ENCODE measurements at regions not wholly inside any gene's neighbourhood (a gene's known extent, or its start where the extent isn't known, plus 50 kb on each side); places are given as distances from the start of the nearest gene placed in this dataset.

GRCh38 chr18:22108674-22109073 lies 60.7 kb upstream of the GATA6 start:
- Histone ChIP-seq H3K27me3 (ENCODE audit: insufficient read depth, low read length) (no peaks in the 10 kb centered on the region), H3K4me1 (ENCODE audit: control insufficient read depth in 1 of 2, insufficient read depth in 2 of 2, low read length in 2 of 2) (peaks cover 5 to 20% of the 10 kb centered on the region in 2 experiments; a peak in 3 of 4 replicates), H3K4me3 (replicated peaks in 1 of 2; ENCODE audit: low read depth in 1 of 2, low read length in 2 of 2) (no peak overlapping the region), H3K79me2 (ENCODE audit: insufficient read depth, low read length) (no peaks in the 10 kb centered on the region), H3K27ac (ENCODE audit: low read depth, low read length) (no peak overlapping the region), H3K9me2 (ENCODE audit: insufficient read depth) (no peaks in the 10 kb centered on the region), H3K36me3 (ENCODE audit: control insufficient read depth in 1 of 2, insufficient read depth in 2 of 2, low read length in 2 of 2) (no peaks in the 10 kb centered on the region), H2AFZ (ENCODE audit: low read depth, low read length, poor library complexity, severe bottlenecking) (no peak overlapping the region), H4K20me1 (ENCODE audit: insufficient read depth) (no peaks in the 10 kb centered on the region), H3K9ac (ENCODE audit: low read length) (no peak overlapping the region), H3K9me3 (ENCODE audit: control insufficient read depth in 1 of 2, insufficient read depth in 1 of 2, low read depth in 1 of 2, low read length in 2 of 2) (no peaks in the 10 kb centered on the region), H3K4me2 (ENCODE audit: low read length) (no peak overlapping the region)
- ChIA-PET RAD21 (ENCODE audit: low non-redundant PET in 1 of 2, low total read pairs in 2 of 2, uncharacterized antibody in 2 of 2, unreplicated experiment in 2 of 2) (interaction anchor here in 1 of 2 experiments (0.6 kb wide), 1 partner anchor 159 kb away, joined by 3 read pairs; no protein-coding TSS in a partner anchor), POLR2A (interaction anchor here (1.1 kb wide), 1 partner anchor 33 kb away, joined by 3 read pairs; no protein-coding TSS in a partner anchor), CTCF (interaction anchor here (0.7 to 1.3 kb wide), 5 partner anchors 11 to 508 kb away, joined by 3 to 9 read pairs (median 3); partner anchors contain the start of gene ESCO1)
- ATAC-seq (peak; percentile 78), DNase-seq (ENCODE audit: low read depth, low spot score) (peak; percentile 7)
- no peak for TF ChIP-seq ELF1 (IDR thresholded peaks at IDR 0.05; ENCODE audit: borderline replicate concordance, low read depth)
- no peak for TF ChIP-seq SIN3A (IDR thresholded peaks at IDR 0.05; ENCODE audit: low read depth)
- TF ChIP-seq SP1 (IDR thresholded peaks at IDR 0.05; ENCODE audit: low read depth), result no peak
- peak in 2 of 3 experiments; percentile 35 to 36; a peak in 3 of 6 replicates for TF ChIP-seq CTCF (IDR thresholded peaks at IDR 0.05 in 2 of 3, conservative IDR thresholded peaks at IDR 0.05 in 1 of 3; ENCODE audit: borderline replicate concordance in 1 of 3, insufficient read depth in 1 of 3, low read depth in 2 of 3, low read length in 2 of 3)
- TF ChIP-seq CBX3 (IDR thresholded peaks at IDR 0.05; ENCODE audit: low read depth), result no peak
- TF ChIP-seq RAD21 (IDR thresholded peaks at IDR 0.05; ENCODE audit: low read depth), result peak; percentile 46
- TF ChIP-seq POLR2A (IDR thresholded peaks at IDR 0.05; ENCODE audit: borderline replicate concordance, extremely low read depth, insufficient read depth, insufficient read length), result no peak
- no peak for TF ChIP-seq ZNF274 (IDR thresholded peaks at IDR 0.05; ENCODE audit: low read depth, low read length)
- TF ChIP-seq JUND (IDR thresholded peaks at IDR 0.05), result no peak
- BruUV-seq (replicated peaks), result no TSS peak
- intact Hi-C loops (cut with micrococcal nuclease), result loop anchor here (2.0 to 5.0 kb wide), 2 partner anchors 49 to 454 kb away; no protein-coding TSS in a partner anchor

Measured in HCT116 (cell line).